AG04450 (cell line): ENCODE measurements at regions not wholly inside any gene's neighbourhood (a gene's known extent, or its start where the extent isn't known, plus 50 kb on each side); places are given as distances from the start of the nearest gene placed in this dataset.

ENCODE experiments used
- CTCF ChIA-PET: fragments of 300-600, 350-600 bp; formaldehyde crosslinking; extraction: SDS; loops from one replicate; lab custom pipeline; 2022; ENCODE audit warnings: antibody characterized with exemption, inconsistent platforms; lab: Charles Lee
- POLR2A ChIA-PET: fragments of 350-600 bp; formaldehyde crosslinking; extraction: SDS; loops from one replicate; lab custom pipeline; 2021; ENCODE audit warnings: antibody characterized with exemption, inconsistent platforms; lab: Yijun Ruan, JAX
- DNase-seq: peaks from one replicate; pipeline ENCODE4 v3.0.0-alpha.2; 2011; ENCODE audit warnings: low read depth, low spot score
- H3K27ac ChIP-seq: one replicate; pipeline ENCODE4 v1.5.1; 2012; ENCODE audit warnings: low read depth, low read length, control low read depth
- H3K27me3 ChIP-seq: one replicate; pipeline ENCODE4 v1.6.0; 2012; ENCODE audit warnings: low read length; ENCODE audit not compliant: control insufficient read depth, insufficient read depth
- H3K4me3 ChIP-seq: 2 replicates; pipeline ENCODE4 v1.5.1; 2011; ENCODE audit warnings: mild to moderate bottlenecking, low read depth, low read length, control low read depth
- H3K9me3 ChIP-seq: 2 replicates; pipeline ENCODE4 v1.5.1; 2012; ENCODE audit warnings: low read length; ENCODE audit not compliant: control insufficient read depth, insufficient read depth
- TF ChIP-seq, protein P1 (sequence below): IDR thresholded peaks from 2 replicates; pipeline ENCODE4 v1.5.1; 2011; ENCODE audit warnings: low read depth, low read length, control low read depth, inconsistent platforms

DNA sequence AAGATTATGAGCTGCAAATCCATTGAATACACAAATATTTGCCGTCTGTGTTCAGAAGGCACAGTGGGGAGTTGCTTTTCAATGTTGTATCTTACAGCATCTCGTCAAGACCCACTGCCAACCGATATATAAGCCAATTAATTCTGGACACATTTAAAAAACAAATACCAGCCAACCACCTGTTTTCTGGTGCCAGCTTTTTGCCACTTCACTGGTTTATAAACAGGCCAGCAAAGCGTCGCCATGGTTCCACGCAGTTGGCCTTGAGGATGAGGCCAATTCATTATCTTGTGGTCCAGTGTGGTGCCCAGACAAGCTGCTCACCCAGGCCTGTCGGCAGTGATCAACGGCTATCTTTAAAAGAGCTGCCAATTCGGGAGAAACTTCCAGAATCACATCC is 321.0 kb downstream of the TCERG1L start:
- DNase-seq = no peak
- TF ChIP-seq, protein P1, sequence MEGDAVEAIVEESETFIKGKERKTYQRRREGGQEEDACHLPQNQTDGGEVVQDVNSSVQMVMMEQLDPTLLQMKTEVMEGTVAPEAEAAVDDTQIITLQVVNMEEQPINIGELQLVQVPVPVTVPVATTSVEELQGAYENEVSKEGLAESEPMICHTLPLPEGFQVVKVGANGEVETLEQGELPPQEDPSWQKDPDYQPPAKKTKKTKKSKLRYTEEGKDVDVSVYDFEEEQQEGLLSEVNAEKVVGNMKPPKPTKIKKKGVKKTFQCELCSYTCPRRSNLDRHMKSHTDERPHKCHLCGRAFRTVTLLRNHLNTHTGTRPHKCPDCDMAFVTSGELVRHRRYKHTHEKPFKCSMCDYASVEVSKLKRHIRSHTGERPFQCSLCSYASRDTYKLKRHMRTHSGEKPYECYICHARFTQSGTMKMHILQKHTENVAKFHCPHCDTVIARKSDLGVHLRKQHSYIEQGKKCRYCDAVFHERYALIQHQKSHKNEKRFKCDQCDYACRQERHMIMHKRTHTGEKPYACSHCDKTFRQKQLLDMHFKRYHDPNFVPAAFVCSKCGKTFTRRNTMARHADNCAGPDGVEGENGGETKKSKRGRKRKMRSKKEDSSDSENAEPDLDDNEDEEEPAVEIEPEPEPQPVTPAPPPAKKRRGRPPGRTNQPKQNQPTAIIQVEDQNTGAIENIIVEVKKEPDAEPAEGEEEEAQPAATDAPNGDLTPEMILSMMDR = no peak
- no peak overlapping the region for H3K4me3 ChIP-seq
- H3K27ac ChIP-seq = no peak overlapping the region
- H3K9me3 ChIP-seq = peaks cover 71% of the 10 kb centered on the region
- ChIA-PET POLR2A (no interaction called here), CTCF (no interaction called here)
- H3K27me3 ChIP-seq = no peaks in the 10 kb centered on the region

DNA sequence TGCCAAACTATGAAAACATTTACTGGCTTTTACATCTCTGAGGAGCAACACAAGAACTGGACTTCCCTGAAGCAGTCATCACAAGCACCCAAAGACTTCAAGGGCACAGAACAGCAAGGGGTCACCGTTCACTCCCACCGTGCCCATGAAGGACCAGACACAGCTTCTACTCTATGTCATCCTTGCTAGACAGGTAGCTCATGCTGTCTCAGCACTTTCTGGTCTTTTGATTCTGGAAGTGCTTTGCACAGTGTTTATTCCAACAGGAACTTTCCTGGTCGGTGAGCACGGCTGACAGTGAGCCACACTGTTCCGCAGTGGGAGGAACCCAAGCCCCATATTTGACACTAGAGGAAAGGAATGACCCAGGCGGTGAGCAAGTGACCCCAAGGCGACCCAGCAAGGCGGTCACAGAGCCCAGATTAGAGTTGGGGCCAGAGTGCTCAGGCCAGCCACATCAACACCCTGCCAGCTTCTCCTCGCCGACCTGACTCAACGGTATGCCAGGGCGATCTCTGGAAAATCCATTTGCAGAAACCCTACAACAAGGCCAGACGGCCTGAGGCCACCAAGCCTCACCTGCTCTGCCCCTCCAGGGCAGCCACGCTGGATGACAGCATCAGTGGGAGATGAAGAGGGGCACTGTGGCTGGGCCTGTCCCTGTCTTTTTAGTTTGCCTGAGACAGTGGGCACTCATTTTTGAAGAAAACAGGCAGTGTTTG is 318.6 kb downstream of the TCERG1L start:
- ChIA-PET CTCF (no interaction called here), POLR2A (no interaction called here)
- peaks cover 65% of the 10 kb centered on the region for H3K9me3 ChIP-seq
- no peak overlapping the region for H3K27ac ChIP-seq
- DNase-seq = no peak
- no peaks in the 10 kb centered on the region for H3K27me3 ChIP-seq
- H3K4me3 ChIP-seq = no peak overlapping the region
- TF ChIP-seq, protein P1 = no peak

DNA sequence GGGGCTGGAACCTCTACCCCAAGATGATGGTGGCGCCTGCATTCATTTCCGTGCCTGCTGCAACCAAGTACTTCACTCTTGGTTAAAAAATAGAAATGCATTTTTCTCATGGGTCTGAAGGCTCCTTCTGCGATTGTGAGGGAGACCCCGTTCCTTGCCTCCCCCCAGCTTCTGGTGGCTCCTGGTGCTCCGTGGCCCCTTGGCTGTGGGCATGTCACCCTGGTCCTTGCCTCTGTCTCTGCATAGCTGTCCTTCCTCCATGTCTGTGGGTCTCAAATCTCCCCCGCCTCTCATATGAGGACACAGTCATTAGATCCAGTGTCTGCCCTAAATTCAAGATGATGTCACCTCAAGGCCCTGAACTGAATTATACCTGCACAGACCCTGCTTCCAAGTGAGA is 317.9 kb downstream of the TCERG1L start:
- POLR2A ChIA-PET = no interaction called here
- H3K27ac ChIP-seq = no peak overlapping the region
- DNase-seq = no peak
- TF ChIP-seq, protein P1 = no peak
- CTCF ChIA-PET = no interaction called here
- H3K4me3 ChIP-seq = no peak overlapping the region
- H3K9me3 ChIP-seq = peaks cover 66% of the 10 kb centered on the region
- no peaks in the 10 kb centered on the region for H3K27me3 ChIP-seq

DNA sequence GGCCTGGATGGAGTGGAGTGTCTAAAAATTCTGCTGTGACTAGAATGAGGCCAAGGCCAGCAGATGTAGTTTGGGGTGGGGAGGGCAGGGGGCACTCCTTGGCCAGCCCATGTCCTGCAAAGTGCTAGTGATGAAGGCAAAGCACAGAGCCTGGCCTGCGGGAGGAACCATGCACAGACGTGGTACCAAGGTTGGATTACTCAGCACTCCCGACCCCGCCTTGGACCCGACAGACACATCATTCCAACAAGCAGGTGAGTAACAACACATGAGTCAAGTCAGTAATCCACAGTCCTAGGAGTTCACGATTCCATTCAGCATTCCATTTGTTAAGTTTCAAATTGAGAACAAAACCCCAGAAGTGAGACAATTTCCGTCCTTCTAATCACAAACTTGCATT is 317.3 kb downstream of the TCERG1L start:
- no peak for DNase-seq
- H3K27ac ChIP-seq = no peak overlapping the region
- H3K9me3 ChIP-seq = peaks cover 65% of the 10 kb centered on the region
- H3K4me3 ChIP-seq = no peak overlapping the region
- no peaks in the 10 kb centered on the region for H3K27me3 ChIP-seq
- TF ChIP-seq, protein P1 = no peak
- ChIA-PET CTCF (no interaction called here), POLR2A (no interaction called here)

DNA sequence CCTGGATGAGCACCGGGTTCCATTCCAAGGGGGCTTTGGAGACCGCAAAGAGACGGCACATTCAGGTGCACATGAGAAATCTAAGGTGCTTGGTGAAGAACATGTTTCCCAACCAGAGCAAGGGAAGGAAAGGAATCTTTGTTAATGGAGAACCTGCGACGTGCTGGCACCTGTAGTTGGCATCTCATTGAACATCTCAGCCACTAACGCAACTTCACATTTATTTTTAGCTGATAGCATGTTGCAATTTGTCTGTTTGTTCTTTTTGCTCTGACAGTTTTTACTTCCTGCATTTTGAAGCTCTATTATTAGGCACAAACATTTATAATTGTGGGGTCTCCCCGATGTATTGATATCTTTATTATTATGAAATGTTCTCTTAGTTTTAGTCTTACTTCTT is 316.7 kb downstream of the TCERG1L start:
- Histone ChIP-seq H3K27me3 (no peaks in the 10 kb centered on the region), H3K4me3 (no peak overlapping the region), H3K27ac (no peak overlapping the region), H3K9me3 (peaks cover 65% of the 10 kb centered on the region)
- POLR2A ChIA-PET = no interaction called here
- DNase-seq = no peak
- CTCF ChIA-PET = no interaction called here
- TF ChIP-seq, protein P1 = no peak
